ENCODE measurements at regions not wholly inside any gene's neighbourhood (a gene's known extent, or its start where the extent isn't known, plus 50 kb on each side); places are given as distances from the start of the nearest gene placed in this dataset.

- DNase-seq (ENCODE audit: low read depth in 2 of 2), result no peak
These were observed 430.1 kb downstream of the CCDC85A start for GRCh38 chr2:56613920-56614319.

DNA sequence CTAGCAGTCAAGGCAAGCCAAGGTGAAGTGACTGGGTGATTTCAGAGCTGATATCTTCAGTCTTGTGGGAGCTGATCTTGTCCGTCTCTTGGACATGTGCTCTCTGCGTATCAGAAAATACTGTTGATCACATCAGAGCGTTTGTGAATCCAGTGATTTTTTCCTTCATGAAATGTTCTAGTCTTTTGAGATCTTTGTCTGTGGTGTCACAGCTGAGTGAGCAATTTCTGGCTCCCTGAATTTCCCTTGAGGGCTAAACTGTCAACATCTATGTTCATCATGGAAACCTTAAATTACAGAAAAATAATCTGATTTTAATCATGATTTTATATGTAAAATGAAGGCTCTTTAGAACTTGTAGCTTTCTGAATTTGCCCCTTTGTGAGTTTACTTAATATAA lies 432.0 kb downstream of the CCDC85A start:
- DNase-seq (ENCODE audit: low read depth in 2 of 2), result no peak

DNA sequence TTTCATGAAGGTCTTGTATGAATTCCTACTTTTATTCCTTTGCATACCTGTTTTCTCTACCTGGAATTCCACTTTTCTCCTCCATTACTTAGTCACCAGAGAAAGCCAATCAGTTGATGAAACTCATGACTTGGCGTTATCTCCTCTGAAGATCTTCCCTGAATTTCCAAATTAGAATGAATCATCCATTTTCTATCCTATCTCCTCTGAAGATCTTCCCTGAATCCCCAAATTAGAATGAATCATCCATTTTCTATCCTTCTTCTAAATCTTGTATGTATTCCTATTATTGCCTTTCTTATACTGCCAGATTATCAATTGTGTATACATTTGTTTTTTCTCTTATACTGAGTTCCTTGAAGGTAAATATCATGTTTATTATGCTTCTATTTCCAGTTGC lies 440.4 kb downstream of the CCDC85A start:
- DNase-seq (ENCODE audit: low read depth in 2 of 2), result no peak

DNA sequence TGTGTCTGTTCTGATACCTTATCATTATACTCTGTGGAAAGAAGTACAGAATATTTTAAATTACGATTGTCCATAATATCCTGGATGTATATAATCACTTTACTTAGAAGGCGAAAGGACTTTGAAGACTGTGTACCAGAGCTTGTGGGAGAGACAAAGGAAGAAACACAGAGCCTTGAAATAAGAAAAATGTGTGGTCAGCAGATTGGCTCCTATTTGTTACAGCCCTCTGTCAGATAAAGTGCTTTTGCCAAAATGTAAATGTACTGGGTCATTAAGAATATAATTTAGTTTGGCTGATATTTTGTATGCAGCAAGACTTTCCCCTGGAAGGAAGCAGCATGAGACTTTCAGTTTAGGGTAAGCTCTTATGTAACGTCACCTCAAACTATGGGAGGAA lies 443.1 kb downstream of the CCDC85A start:
- no peak for DNase-seq (ENCODE audit: low read depth in 2 of 2)

DNA sequence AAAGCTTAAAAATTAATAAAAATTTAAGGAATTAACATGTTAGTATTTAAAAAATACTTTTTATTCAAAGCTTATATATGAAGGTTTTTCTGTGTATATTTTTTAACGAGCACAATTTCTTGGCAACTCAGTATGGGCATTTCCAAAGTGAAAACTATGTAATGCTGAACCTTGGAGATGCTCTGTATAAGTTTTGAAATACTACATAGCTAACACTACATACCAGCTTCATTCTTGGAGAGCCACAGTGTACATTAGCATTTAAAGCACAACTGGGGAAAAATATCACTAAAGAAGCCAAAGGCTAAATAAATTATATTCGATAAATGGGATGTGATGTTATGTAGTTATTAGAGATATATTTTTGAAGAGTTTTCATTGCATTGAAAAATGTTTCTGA lies 446.5 kb downstream of the CCDC85A start:
- no peak for DNase-seq (ENCODE audit: low read depth in 2 of 2)

- DNase-seq (ENCODE audit: low read depth in 2 of 2), result no peak
These were observed 464.2 kb downstream of the CCDC85A start for GRCh38 chr2:56647997-56648396.

- no peak for DNase-seq (ENCODE audit: low read depth in 2 of 2)
These were observed 465.0 kb downstream of the CCDC85A start for GRCh38 chr2:56648802-56649201.

GRCh38 chr2:56654936-56655335 lies 471.1 kb downstream of the CCDC85A start:
- no peak for DNase-seq (ENCODE audit: low read depth in 2 of 2)

DNA sequence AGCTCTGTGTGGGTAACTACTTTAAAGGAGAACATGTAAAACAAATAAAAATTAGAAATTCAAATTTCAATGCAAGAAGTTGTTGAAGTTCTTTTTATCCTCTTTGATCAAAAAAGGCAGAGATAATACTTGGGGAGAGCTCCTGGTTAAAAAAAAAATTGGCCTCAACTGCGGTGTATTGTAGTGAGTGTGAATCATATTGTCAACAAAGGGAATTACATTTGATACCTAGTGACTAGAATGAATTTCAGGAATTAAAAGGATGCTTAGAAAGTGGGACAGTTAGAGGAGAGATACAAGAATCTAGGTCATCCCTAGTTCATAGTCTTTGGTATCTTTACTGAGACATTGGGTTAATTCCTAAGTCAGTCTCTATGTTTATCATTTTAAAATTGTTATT lies 473.0 kb downstream of the CCDC85A start:
- DNase-seq (ENCODE audit: low read depth in 2 of 2), result no peak

DNA sequence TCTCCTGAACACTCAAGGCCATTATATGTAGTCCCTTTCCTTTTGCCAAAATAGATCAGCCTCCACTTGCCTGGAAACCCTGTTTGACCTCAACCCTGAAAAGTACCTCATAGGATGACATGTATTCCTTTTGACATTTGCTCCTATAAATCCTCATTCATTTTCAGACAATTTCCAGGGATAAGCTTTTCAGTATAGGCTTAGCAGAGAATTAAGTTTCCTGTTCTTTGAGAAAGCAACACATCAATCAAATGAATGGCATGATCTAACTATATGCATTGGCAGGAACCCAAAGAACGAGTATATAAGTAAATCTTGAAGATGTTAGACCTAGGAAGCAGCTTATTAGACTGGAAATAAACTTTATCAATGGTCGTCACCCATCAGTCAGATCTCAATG lies 483.0 kb downstream of the CCDC85A start:
- DNase-seq (ENCODE audit: low read depth in 2 of 2), result no peak

GRCh38 chr2:56671973-56672569 lies 488.3 kb downstream of the CCDC85A start:
- no peak for DNase-seq (ENCODE audit: low read depth in 2 of 2)

GRCh38 chr2:56674084-56674483 lies 490.3 kb downstream of the CCDC85A start:
- no peak for DNase-seq (ENCODE audit: low read depth in 2 of 2)

GRCh38 chr2:56676966-56677365 lies 493.2 kb downstream of the CCDC85A start:
- DNase-seq (ENCODE audit: low read depth in 2 of 2), result no peak

- no peak for DNase-seq (ENCODE audit: low read depth in 2 of 2)
These were observed 497.3 kb downstream of the CCDC85A start for GRCh38 chr2:56680971-56681631.

DNA sequence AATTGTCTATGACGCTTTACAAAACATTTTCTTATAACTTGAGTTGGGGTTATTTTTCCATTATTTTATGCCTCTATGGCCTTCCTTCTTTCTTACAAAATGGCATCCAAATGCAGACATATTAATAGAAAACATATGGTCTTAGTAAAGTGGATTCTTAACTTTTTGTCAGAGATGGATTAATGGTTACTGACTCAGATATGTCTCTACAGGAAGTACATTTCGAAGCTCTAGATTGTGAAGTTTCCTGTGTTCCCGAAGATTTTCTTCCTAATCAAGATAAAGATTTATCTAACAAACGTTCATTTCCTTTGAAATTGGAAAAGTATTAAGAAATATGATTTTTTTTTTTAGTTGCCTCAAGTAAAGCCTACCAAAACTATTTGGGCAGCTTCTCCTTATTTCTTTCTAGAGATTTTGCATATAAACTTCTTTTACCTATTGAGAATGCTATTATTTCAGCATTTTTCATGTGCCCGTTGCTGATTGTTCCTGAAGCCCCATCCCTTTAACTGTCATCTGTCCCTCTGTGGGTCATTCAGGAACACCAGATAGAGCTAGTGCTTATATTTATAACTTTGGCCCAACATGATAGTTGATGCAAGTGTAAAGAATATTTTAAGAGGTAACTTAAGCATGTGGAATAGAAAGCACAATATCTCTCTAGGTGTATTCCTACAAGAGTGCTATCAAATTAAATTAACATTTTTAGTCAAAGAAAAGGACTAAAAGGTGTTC lies 498.0 kb downstream of the CCDC85A start:
- no peak for DNase-seq (ENCODE audit: low read depth in 2 of 2)

GRCh38 chr2:56682397-56682760 lies 498.6 kb downstream of the CCDC85A start:
- no peak for DNase-seq (ENCODE audit: low read depth in 2 of 2)

DNA sequence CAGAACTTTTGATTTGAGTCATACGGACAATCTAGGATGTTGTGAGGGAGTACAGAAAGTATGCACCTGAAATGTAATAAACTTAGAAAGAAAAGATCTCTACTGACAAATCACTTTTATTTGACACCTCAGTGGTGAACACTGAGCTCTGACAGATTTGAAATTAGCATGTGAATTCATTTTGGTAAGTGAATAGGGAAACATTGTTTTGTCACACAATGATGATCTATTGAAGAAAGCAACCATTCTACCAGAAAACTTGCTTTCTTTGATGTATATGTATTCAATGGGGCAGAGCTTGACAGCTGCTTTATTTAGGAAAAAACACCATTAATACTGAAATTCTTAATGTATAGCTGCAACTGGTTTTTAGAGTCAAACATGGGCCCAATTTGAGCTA lies 500.5 kb downstream of the CCDC85A start:
- DNase-seq (ENCODE audit: low read depth in 2 of 2), result no peak

DNA sequence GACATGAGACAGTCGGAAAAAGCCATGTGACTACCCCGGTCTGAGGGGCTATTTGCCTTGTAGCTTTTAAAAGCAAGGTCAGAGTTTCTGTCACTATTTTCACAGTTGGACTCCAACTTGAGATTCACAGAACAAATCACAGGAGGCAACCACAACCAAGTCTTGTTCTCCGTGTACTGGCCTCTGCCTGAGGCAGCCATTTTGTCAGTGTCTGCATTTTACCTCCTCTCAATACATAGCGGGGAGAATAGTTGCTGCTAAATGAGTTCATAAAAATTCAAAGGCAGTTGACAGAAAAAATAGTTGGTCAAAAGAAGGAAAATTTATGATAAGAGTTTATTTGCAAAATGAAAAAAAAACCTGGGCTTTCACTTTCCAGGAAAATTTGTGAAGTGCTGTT lies 501.4 kb downstream of the CCDC85A start:
- no peak for DNase-seq (ENCODE audit: low read depth in 2 of 2)

DNA sequence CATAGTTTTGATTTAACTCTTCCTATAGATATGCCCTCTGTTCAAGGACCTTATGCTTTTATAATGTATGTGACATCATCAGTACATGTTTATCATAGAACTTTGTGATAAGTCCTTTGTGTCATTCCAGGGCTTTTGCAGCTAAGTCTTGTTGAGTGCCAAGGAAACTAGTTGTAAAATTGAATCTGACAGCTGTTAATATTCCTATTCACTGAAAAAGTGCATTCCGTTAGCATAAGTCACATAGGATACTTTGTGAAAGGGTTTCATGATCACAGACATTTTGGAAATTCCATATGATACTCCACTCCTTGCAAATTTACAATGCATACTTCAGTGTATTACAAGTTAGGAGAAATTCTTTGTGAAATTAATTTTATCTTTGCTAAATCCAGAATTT lies 503.4 kb downstream of the CCDC85A start:
- DNase-seq (ENCODE audit: low read depth in 2 of 2), result no peak

GRCh38 chr2:56688661-56689060 lies 504.9 kb downstream of the CCDC85A start:
- DNase-seq (ENCODE audit: low read depth in 2 of 2), result no peak

DNA sequence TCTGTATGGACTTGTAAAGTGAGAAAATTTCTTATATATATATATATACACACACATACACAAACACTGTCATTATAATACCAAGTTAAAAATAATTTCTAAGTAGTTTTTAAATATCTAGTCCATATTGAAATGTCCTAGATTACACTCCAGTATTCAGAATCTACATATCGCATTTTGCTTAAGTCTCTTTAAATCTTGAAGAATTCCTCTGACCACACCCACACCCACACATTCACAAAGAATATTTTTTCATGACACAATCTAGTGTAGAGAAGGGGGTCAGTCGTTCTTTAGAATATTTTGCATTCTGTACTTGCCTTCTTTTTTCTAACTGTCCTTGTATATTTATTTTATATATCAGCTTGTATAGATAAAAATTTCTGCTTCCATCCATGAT lies 509.7 kb downstream of the CCDC85A start:
- no peak for DNase-seq (ENCODE audit: low read depth in 2 of 2)

DNA sequence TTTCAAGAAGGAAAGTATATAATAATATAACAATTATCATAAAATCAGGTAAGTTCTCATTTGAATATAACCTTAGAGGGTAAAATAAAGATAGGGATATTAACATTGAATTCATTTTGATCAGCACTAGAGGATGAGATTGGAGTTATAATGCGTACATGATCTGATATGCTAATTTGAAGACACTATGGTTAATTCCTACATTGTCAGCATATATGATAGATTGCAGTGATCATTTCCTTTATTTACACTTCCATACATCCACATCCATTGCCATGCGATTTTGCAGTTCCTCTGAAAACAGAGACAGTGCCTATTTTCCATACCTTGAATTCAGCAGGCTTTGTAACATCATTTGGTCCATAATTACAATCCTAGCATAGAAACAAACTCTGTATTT lies 519.2 kb downstream of the CCDC85A start:
- DNase-seq (ENCODE audit: low read depth in 2 of 2), result no peak

- no peak for DNase-seq (ENCODE audit: low read depth in 2 of 2)
These were observed 521.9 kb downstream of the CCDC85A start for GRCh38 chr2:56705713-56706112.

All from stimulated activated CD8-positive, alpha-beta memory T cell treated with anti-CD3 and anti-CD28 coated beads, Interleukin-7, amount 100 ng/mL, for 4 hours (primary cell).